Tibial nerve (tissue), 4 donors: ENCODE measurements at regions not wholly inside any gene's neighbourhood (a gene's known extent, or its start where the extent isn't known, plus 50 kb on each side); places are given as distances from the start of the nearest gene placed in this dataset.

Experiments
- CTCF ChIP-seq, 5 experiments: fragments of 200-600 bp in 3 of 5; fragments of 450-650 bp in 2 of 5; sonication (generic) in 3 of 5; IDR thresholded peaks; one replicate each; pipeline ENCODE4 v1.5.1; 2016 to 2019; ENCODE audit warnings: antibody characterized with exemption in 5 of 5, mild to moderate bottlenecking in 3 of 5, moderate library complexity in 2 of 5
- EP300 ChIP-seq, 2 donors: sonication (generic); formaldehyde crosslinking; IDR thresholded peaks; one replicate each; pipeline ENCODE4 v1.6.1; 2017; ENCODE audit warnings: antibody characterized with exemption in 2 of 2, mild to moderate bottlenecking in 1 of 2
- POLR2A ChIP-seq, 2 donors: fragments of 450-650 bp; IDR thresholded peaks; one replicate each; pipeline ENCODE4 v1.6.1; 2017; ENCODE audit warnings: antibody characterized with exemption in 2 of 2, mild to moderate bottlenecking in 2 of 2, moderate library complexity in 2 of 2

GRCh38 chr1:191818198-191818597, 340.1 kb upstream of the RGS18 start:
- TF ChIP-seq CTCF (IDR thresholded peaks at IDR 0.05) (no peak), POLR2A (IDR thresholded peaks at IDR 0.05) (no peak), EP300 (IDR thresholded peaks at IDR 0.05) (no peak)
